Nephron progenitor cell (in vitro differentiated cells): ENCODE measurements at regions not wholly inside any gene's neighbourhood (a gene's known extent, or its start where the extent isn't known, plus 50 kb on each side); places are given as distances from the start of the nearest gene placed in this dataset.

Experiments
- DNase-seq: peaks from one replicate; pipeline ENCODE4 v3.0.0; 2021
- H3K27ac Mint-ChIP-seq: 2 replicates; pipeline ENCODE4 v1.8.0; 2021; ENCODE audit warnings: mild to moderate bottlenecking, moderate library complexity, mixed read lengths
- H3K27me3 Mint-ChIP-seq: 2 replicates; pipeline ENCODE4 v1.8.0; 2021; ENCODE audit warnings: mild to moderate bottlenecking, low read depth, mixed read lengths; ENCODE audit not compliant: poor library complexity
- H3K36me3 Mint-ChIP-seq: 2 replicates; pipeline ENCODE4 v1.8.0; 2021; ENCODE audit warnings: low read depth, mixed read lengths
- H3K4me1 Mint-ChIP-seq: 2 replicates; pipeline ENCODE4 v1.8.0; 2021; ENCODE audit warnings: mixed read lengths
- H3K4me3 Mint-ChIP-seq: 2 replicates; pipeline ENCODE4 v1.8.0; 2021; ENCODE audit warnings: mild to moderate bottlenecking, moderate library complexity, mixed read lengths
- H3K9me3 Mint-ChIP-seq: 2 replicates; pipeline ENCODE4 v1.8.0; 2021; ENCODE audit warnings: mild to moderate bottlenecking, moderate library complexity, mixed read lengths
- TF ChIP-seq, protein P1 (sequence below): fragments of 200-600 bp; sonication (generic); IDR thresholded peaks from 2 replicates; pipeline ENCODE4 v1.5.0; 2021; ENCODE audit warnings: antibody characterized with exemption

DNA sequence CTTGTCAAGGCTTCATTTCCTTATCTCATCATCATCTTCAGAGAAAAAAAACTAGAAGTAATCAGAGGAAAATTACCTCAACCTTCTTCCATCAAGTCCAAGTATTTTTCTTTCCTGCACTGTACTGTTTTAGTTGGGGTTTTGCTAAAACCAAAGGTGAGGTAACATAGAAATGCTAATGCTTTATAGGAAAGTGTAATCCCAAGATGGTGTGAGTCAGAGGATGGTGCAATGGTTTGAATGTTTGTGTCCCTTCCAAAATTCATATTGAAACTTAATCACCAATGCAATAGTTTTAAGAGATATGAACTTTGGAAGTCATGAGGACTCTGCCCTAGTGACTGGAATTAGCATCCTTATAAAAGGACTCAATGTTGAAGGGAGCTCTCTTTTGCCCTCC lies 79.5 kb downstream of the KBTBD8 start:
- H3K27me3 Mint-ChIP-seq, result no peaks in the 10 kb centered on the region
- TF ChIP-seq, protein P1, sequence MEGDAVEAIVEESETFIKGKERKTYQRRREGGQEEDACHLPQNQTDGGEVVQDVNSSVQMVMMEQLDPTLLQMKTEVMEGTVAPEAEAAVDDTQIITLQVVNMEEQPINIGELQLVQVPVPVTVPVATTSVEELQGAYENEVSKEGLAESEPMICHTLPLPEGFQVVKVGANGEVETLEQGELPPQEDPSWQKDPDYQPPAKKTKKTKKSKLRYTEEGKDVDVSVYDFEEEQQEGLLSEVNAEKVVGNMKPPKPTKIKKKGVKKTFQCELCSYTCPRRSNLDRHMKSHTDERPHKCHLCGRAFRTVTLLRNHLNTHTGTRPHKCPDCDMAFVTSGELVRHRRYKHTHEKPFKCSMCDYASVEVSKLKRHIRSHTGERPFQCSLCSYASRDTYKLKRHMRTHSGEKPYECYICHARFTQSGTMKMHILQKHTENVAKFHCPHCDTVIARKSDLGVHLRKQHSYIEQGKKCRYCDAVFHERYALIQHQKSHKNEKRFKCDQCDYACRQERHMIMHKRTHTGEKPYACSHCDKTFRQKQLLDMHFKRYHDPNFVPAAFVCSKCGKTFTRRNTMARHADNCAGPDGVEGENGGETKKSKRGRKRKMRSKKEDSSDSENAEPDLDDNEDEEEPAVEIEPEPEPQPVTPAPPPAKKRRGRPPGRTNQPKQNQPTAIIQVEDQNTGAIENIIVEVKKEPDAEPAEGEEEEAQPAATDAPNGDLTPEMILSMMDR, result no peak
- DNase-seq, result no peak
- H3K36me3 Mint-ChIP-seq, result no peaks in the 10 kb centered on the region
- H3K4me1 Mint-ChIP-seq, result peaks cover 10% of the 10 kb centered on the region
- H3K27ac Mint-ChIP-seq, result no peak overlapping the region
- H3K4me3 Mint-ChIP-seq, result no peak overlapping the region
- no peaks in the 10 kb centered on the region for H3K9me3 Mint-ChIP-seq

DNA sequence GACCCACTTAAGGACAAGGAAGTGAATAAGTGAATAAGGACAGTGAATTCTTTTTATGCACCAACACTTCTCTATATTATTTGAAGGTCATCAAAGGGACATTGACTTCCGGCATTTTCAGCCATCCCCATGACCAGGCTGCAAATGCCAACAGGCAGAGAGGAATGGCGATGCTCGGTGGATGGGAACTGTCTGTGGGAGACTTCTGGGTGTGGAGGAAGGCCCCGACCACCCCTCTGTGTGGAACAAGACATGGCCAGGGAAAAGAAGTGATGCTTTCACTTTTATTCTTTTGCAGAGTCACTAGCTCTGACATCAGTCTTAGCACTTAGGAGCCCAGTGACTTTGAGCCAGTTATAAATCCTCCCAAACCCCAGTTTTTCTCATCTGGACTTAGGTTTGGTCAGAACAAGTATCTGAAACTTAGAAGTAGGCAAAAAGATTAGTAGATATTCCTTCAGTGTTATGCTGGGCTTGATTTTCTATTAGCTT lies 84.5 kb downstream of the KBTBD8 start:
- H3K27me3 Mint-ChIP-seq, result no peaks in the 10 kb centered on the region

DNA sequence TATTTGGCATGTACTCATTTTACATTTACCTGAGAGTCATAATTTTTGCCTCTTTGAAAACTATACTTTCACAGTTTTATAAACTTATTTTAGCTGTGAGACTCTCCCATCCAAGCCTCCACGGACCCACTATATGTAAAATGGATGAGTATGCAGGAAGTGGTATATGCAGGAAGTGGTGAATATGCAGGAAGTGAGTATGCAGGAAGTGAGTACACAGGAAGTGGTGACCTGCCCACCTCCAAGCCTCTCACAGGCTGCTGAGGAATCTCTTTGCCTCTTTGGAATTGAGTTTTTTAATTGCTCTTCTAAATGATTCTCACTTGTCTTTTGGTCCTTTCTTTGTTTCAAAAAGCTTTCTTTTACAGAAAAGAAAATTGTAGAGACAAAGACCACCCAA lies 85.2 kb downstream of the KBTBD8 start:
- no peaks in the 10 kb centered on the region for H3K27me3 Mint-ChIP-seq
- H3K27ac Mint-ChIP-seq, result no peak overlapping the region
- no peak overlapping the region for H3K4me3 Mint-ChIP-seq
- H3K4me1 Mint-ChIP-seq, result peaks cover 5% of the 10 kb centered on the region
- peaks cover 33% of the 10 kb centered on the region for H3K9me3 Mint-ChIP-seq
- no peak for DNase-seq
- TF ChIP-seq, protein P1, result no peak
- H3K36me3 Mint-ChIP-seq, result no peaks in the 10 kb centered on the region

More for the DNA sequence above, 84.5 kb downstream of the KBTBD8 start:
- Mint-ChIP-seq H3K9me3 (peaks cover 26% of the 10 kb centered on the region), H3K27ac (no peak overlapping the region), H3K36me3 (no peaks in the 10 kb centered on the region), H3K4me1 (peaks cover 5% of the 10 kb centered on the region), H3K4me3 (no peak overlapping the region)
- TF ChIP-seq, protein P1, result no peak
- DNase-seq, result no peak

DNA sequence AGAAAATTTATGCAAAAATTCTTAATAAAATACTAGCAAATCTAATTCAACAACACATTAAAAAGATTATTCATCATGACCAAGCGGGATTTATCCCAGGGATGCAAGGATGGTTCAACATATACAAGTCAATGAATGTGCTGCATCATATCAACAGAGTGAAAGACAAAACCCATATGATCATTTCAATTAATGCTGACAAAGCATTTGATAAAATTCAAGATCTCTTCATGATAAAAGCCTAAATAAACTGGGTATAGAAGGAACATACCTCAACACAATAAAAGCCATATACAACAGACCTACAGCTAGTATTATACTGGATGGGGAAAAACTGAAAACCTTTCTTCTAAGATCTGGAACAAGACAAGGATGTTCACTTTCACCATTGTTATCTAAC lies 89.7 kb downstream of the KBTBD8 start:
- Mint-ChIP-seq H3K27me3 (no peaks in the 10 kb centered on the region), H3K27ac (no peak overlapping the region), H3K4me1 (no peaks in the 10 kb centered on the region), H3K36me3 (no peaks in the 10 kb centered on the region), H3K4me3 (no peak overlapping the region), H3K9me3 (peaks cover 41% of the 10 kb centered on the region)
- no peak for DNase-seq
- TF ChIP-seq, protein P1, result no peak

DNA sequence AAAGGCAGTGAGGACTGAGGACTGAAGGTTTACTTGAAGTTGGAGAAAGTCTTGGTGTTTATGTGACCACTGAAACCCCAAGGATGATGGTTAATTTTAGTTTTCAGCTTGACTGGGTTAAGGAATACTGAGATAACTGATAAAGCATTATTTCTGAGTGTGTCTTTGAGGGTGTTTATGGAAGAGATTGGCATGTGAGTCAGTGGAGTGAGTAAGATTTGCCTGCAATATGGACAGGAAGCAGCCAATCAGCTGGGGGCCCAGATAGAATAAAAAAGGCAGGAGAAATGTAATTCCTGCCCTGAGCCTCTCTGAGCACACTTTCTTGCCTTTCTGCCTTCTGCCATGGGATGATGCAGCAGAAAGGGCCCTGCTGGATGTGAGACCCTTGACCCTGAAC lies 92.4 kb downstream of the KBTBD8 start:
- Mint-ChIP-seq H3K9me3 (peaks cover 30% of the 10 kb centered on the region), H3K27ac (peak overlapping the region; percentile 29), H3K27me3 (peaks cover 5% of the 10 kb centered on the region), H3K4me3 (no peak overlapping the region), H3K36me3 (no peaks in the 10 kb centered on the region), H3K4me1 (no peaks in the 10 kb centered on the region)
- DNase-seq, result no peak
- TF ChIP-seq, protein P1, result no peak

DNA sequence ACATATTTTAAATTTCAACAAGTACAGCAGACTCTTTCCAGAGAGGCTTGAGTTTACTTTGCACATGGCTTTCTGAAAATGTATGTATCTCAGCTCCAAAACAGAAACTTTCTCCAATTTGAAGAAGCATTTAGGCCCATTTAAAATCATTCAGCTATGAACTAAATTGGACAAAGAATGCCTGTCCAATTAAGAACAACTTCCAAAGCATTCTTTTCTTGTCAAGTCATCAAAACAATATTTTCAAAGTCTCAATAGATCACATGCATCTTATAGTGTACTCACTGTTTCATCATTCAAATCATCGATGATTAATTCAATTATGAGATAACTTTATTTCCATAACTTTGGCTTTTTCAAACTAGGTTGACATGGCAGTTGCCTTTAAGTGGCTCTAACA lies 95.2 kb downstream of the KBTBD8 start:
- no peak overlapping the region for H3K4me3 Mint-ChIP-seq
- no peak overlapping the region for H3K27ac Mint-ChIP-seq
- TF ChIP-seq, protein P1, result no peak
- H3K27me3 Mint-ChIP-seq, result peaks cover 17% of the 10 kb centered on the region
- H3K36me3 Mint-ChIP-seq, result no peaks in the 10 kb centered on the region
- no peak for DNase-seq
- H3K4me1 Mint-ChIP-seq, result no peaks in the 10 kb centered on the region
- peaks cover 8% of the 10 kb centered on the region for H3K9me3 Mint-ChIP-seq
